ENCODE measurements at regions not wholly inside any gene's neighbourhood (a gene's known extent, or its start where the extent isn't known, plus 50 kb on each side); places are given as distances from the start of the nearest gene placed in this dataset.

DNA sequence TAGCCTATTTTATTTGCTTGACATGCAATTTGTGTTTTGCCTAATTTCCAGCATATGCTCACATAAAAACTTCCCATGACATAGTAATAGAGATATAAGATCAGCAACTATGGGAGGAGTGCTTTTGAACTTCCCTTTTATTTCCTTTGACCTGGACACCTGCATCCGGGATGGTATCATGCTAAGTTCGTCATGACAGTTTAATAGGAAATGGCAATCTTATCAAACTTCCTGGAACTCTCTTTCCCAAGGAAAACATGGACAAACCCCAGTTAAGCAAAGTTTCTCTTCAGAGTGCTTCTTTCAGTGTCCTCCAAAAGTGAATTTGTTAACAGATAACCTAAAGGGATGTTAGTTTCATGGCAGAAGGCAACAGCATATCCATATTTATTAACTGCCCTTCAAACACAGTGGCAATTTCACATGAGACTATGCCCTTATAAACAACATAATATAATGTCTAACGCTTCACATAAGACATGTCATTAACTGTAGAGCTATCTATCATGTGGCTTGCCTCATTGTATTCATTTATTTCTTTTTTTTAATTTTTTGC, 474.7 kb upstream of the SEMA3A start:
- TF ChIP-seq, protein P1, sequence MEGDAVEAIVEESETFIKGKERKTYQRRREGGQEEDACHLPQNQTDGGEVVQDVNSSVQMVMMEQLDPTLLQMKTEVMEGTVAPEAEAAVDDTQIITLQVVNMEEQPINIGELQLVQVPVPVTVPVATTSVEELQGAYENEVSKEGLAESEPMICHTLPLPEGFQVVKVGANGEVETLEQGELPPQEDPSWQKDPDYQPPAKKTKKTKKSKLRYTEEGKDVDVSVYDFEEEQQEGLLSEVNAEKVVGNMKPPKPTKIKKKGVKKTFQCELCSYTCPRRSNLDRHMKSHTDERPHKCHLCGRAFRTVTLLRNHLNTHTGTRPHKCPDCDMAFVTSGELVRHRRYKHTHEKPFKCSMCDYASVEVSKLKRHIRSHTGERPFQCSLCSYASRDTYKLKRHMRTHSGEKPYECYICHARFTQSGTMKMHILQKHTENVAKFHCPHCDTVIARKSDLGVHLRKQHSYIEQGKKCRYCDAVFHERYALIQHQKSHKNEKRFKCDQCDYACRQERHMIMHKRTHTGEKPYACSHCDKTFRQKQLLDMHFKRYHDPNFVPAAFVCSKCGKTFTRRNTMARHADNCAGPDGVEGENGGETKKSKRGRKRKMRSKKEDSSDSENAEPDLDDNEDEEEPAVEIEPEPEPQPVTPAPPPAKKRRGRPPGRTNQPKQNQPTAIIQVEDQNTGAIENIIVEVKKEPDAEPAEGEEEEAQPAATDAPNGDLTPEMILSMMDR (IDR thresholded peaks at IDR 0.05), result no peak
- POLR2A ChIA-PET, result no interaction called here
- Mint-ChIP-seq H3K4me1 (no peaks in the 10 kb centered on the region), H3K9me3 (no peaks in the 10 kb centered on the region), H3K27me3 (no peaks in the 10 kb centered on the region), H3K4me3 (no peak overlapping the region), H3K36me3 (ENCODE audit: low read depth) (no peaks in the 10 kb centered on the region), H3K27ac (no peak overlapping the region)
- CTCF ChIA-PET, result no interaction called here
- no peak for DNase-seq
- intact Hi-C loops (cut with micrococcal nuclease), result no loop called here
- ATAC-seq (ENCODE audit: low read depth), result no peak

DNA sequence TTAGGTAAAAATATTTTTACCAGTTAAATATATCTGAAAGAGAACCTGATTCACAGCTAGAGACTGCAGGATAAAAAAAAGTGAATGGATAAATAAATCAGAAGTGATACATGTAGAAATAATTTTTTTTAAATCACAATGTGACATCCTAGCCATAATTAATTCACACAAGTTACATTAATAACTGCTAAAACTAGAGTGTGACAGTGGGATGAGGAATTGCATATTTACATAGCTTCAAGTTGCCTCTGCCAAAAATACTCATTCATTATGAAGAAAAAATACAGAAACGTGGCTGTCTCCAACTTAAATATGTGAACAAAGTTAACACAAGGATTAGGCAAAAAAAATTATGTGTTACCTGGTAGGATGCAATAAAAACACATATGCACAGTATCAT, 473.5 kb upstream of the SEMA3A start:
- H3K36me3 Mint-ChIP-seq (ENCODE audit: low read depth), result no peaks in the 10 kb centered on the region
- H3K4me1 Mint-ChIP-seq, result no peaks in the 10 kb centered on the region
- H3K4me3 Mint-ChIP-seq, result no peak overlapping the region
- DNase-seq (no peak), ATAC-seq (ENCODE audit: low read depth) (no peak)
- intact Hi-C loops (cut with micrococcal nuclease), result no loop called here
- POLR2A ChIA-PET, result no interaction called here
- TF ChIP-seq, protein P1 (IDR thresholded peaks at IDR 0.05), result no peak
- H3K27me3 Mint-ChIP-seq, result no peaks in the 10 kb centered on the region
- no peak overlapping the region for H3K27ac Mint-ChIP-seq
- no peaks in the 10 kb centered on the region for H3K9me3 Mint-ChIP-seq
- CTCF ChIA-PET, result no interaction called here

DNA sequence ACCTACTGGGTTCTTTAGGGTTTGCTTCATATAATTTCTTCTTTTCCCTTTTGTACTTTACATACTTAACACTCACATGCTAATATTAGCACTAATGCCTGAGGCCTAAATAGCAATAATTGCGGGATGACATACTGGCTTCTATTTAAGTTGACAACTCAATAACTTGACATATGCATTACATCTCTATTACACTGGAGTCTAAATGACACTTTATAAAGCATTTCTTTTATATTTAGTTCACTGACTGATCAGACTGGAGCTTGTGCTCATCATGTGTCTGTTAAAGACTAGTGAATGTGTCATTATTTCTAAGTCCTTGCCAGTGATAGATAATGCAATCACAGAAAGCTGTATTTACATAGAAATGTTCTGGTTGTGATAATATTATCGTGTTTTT, 472.1 kb upstream of the SEMA3A start:
- Mint-ChIP-seq H3K4me1 (no peaks in the 10 kb centered on the region), H3K4me3 (no peak overlapping the region)
- POLR2A ChIA-PET, result no interaction called here

DNA sequence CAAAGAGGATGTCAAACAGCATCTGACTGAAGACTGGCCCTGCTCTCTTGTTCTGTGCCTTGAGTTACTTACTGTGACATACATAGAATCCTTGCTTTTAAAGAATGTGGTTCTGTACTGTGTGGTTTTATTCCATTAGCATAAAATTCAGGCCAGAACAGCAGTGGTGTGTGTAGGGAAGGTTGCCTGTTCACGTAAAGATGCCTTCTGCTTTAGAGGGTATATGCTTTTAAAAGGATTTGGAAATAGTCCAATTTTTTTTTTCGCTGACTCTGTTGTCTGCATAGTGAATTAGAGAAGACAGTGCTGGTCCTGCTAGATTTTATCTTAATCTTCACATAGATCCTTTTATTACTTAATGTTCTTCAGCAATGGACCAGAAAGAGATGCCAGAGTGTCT, 470.8 kb upstream of the SEMA3A start:
- CTCF ChIA-PET, result no interaction called here
- Mint-ChIP-seq H3K27ac (no peak overlapping the region), H3K36me3 (ENCODE audit: low read depth) (no peaks in the 10 kb centered on the region), H3K9me3 (no peaks in the 10 kb centered on the region), H3K4me3 (no peak overlapping the region), H3K4me1 (no peaks in the 10 kb centered on the region), H3K27me3 (no peaks in the 10 kb centered on the region)
- intact Hi-C loops (cut with micrococcal nuclease), result no loop called here
- TF ChIP-seq, protein P1 (IDR thresholded peaks at IDR 0.05), result no peak
- ATAC-seq (ENCODE audit: low read depth), result no peak
- DNase-seq, result no peak
- POLR2A ChIA-PET, result no interaction called here

More for the DNA sequence above, 472.1 kb upstream of the SEMA3A start:
- Mint-ChIP-seq H3K36me3 (ENCODE audit: low read depth) (no peaks in the 10 kb centered on the region), H3K27ac (no peak overlapping the region), H3K9me3 (no peaks in the 10 kb centered on the region), H3K27me3 (no peaks in the 10 kb centered on the region)
- DNase-seq, result no peak
- CTCF ChIA-PET, result no interaction called here
- ATAC-seq (ENCODE audit: low read depth), result no peak
- TF ChIP-seq, protein P1 (IDR thresholded peaks at IDR 0.05), result no peak
- intact Hi-C loops (cut with micrococcal nuclease), result no loop called here

DNA sequence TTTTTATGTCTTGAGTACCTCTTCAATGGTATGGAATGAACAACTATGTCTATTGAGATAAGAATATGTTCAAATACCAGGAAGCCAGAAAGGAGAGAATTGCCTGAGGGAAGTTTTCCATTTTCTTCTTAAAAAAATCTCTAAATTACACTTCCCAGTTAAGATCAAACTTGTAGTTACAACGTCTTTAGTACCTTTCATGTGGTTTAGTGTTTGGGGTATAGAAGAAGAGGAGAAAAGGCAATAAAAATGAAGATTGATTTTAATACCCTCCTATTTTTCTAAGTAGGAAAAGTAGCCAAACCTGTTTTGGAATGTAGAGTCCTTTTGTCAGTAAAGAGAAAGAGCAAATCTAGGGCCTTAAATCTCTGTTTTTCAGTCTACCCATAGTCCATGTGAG, 470.0 kb upstream of the SEMA3A start:
- TF ChIP-seq, protein P1 (IDR thresholded peaks at IDR 0.05), result no peak

More for the DNA sequence above, 470.0 kb upstream of the SEMA3A start:
- H3K36me3 Mint-ChIP-seq (ENCODE audit: low read depth), result no peaks in the 10 kb centered on the region
- ATAC-seq (ENCODE audit: low read depth) (no peak), DNase-seq (no peak)
- ChIA-PET CTCF (no interaction called here), POLR2A (no interaction called here)
- no peak overlapping the region for H3K27ac Mint-ChIP-seq
- H3K4me3 Mint-ChIP-seq, result no peak overlapping the region
- no peaks in the 10 kb centered on the region for H3K9me3 Mint-ChIP-seq
- H3K4me1 Mint-ChIP-seq, result no peaks in the 10 kb centered on the region
- intact Hi-C loops (cut with micrococcal nuclease), result loop anchor here (5.0 kb wide), 1 partner anchor 1717 kb away; no protein-coding TSS in a partner anchor
- no peaks in the 10 kb centered on the region for H3K27me3 Mint-ChIP-seq
